H9 (cell line): ENCODE measurements at regions not wholly inside any gene's neighbourhood (a gene's known extent, or its start where the extent isn't known, plus 50 kb on each side); places are given as distances from the start of the nearest gene placed in this dataset.

Source experiments
- DNase-seq: peaks from one replicate; pipeline ENCODE4 v3.0.0-alpha.2; 2017
- H2AFZ ChIP-seq: one replicate; pipeline ENCODE4 v1.6.1; 2013; ENCODE audit warnings: mild to moderate bottlenecking, low read length, control low read depth, moderate library complexity
- H2AK5ac ChIP-seq: 2 replicates; pipeline ENCODE4 v1.6.1; 2013; ENCODE audit warnings: low read length, control low read depth, mixed read lengths; ENCODE audit not compliant: insufficient read length
- H2BK120ac ChIP-seq: one replicate; pipeline ENCODE4 v1.6.1; 2013; ENCODE audit warnings: low read depth, mild to moderate bottlenecking, low read length, control low read depth, inconsistent platforms; ENCODE audit not compliant: poor library complexity, severe bottlenecking
- H2BK12ac ChIP-seq: 2 replicates; pipeline ENCODE4 v1.6.1; 2013; ENCODE audit warnings: low read length, control low read depth, mixed read lengths, low read depth; ENCODE audit not compliant: insufficient read length
- H2BK15ac ChIP-seq: 2 replicates; pipeline ENCODE4 v1.6.1; 2013; ENCODE audit warnings: low read depth, low read length, control low read depth
- H2BK20ac ChIP-seq: one replicate; pipeline ENCODE4 v1.6.1; 2013; ENCODE audit warnings: low read depth, mild to moderate bottlenecking, low read length, control low read depth, inconsistent platforms; ENCODE audit not compliant: poor library complexity, severe bottlenecking
- H2BK5ac ChIP-seq: 2 replicates; pipeline ENCODE4 v1.6.1; 2013; ENCODE audit warnings: low read length, control low read depth, mixed read lengths; ENCODE audit not compliant: insufficient read length
- H3K14ac ChIP-seq: 2 replicates; pipeline ENCODE4 v1.6.1; 2013; ENCODE audit warnings: low read length, control low read depth; ENCODE audit not compliant: insufficient read depth
- H3K18ac ChIP-seq: 2 replicates; pipeline ENCODE4 v1.6.1; 2013; ENCODE audit warnings: low read depth, mild to moderate bottlenecking, mixed read lengths, low read length, control low read depth; ENCODE audit not compliant: insufficient read length
- H3K23ac ChIP-seq: 2 replicates; pipeline ENCODE4 v1.6.1; 2013; ENCODE audit warnings: low read length, control low read depth, mixed read lengths, low read depth; ENCODE audit not compliant: insufficient read length
- H3K23me2 ChIP-seq: 2 replicates; pipeline ENCODE4 v1.6.1; 2013; ENCODE audit warnings: low read depth, mild to moderate bottlenecking, mixed read lengths, low read length, control low read depth; ENCODE audit not compliant: insufficient read length, poor library complexity, severe bottlenecking
- H3K27ac ChIP-seq: 2 replicates; pipeline ENCODE4 v1.5.1; 2013; ENCODE audit warnings: low read length, control low read depth, mixed read lengths, low read depth; ENCODE audit not compliant: insufficient read length
- H3K27me3 ChIP-seq: 2 replicates; pipeline ENCODE4 v1.6.1; 2013; ENCODE audit warnings: low read length, control low read depth, inconsistent platforms; ENCODE audit not compliant: insufficient read depth
- H3K4ac ChIP-seq: 2 replicates; pipeline ENCODE4 v1.6.1; 2013; ENCODE audit warnings: low read depth, mild to moderate bottlenecking, control low read depth, inconsistent platforms, low read length, moderate library complexity
- H3K4me1 ChIP-seq: 2 replicates; pipeline ENCODE4 v1.6.1; 2013; ENCODE audit warnings: low read length, control low read depth, inconsistent platforms; ENCODE audit not compliant: insufficient read depth
- H3K4me2 ChIP-seq: 2 replicates; pipeline ENCODE4 v1.6.1; 2013; ENCODE audit warnings: low read length, control low read depth, mixed read lengths; ENCODE audit not compliant: insufficient read length, insufficient read depth
- H3K56ac ChIP-seq: 2 replicates; pipeline ENCODE4 v1.6.1; 2013; ENCODE audit warnings: low read depth, mild to moderate bottlenecking, mixed read lengths, low read length, control low read depth; ENCODE audit not compliant: insufficient read length
- H3K79me1 ChIP-seq: 2 replicates; pipeline ENCODE4 v1.6.1; 2013; ENCODE audit warnings: low read depth, mild to moderate bottlenecking, moderate library complexity, low read length, control low read depth, inconsistent platforms; ENCODE audit not compliant: insufficient read depth, poor library complexity, severe bottlenecking
- H3K79me2 ChIP-seq: 2 replicates; pipeline ENCODE4 v1.6.1; 2013; ENCODE audit warnings: low read length, control low read depth, inconsistent platforms; ENCODE audit not compliant: insufficient read depth
- H3K9ac ChIP-seq: 2 replicates; pipeline ENCODE4 v1.6.1; 2013; ENCODE audit warnings: low read length, control low read depth, mixed read lengths; ENCODE audit not compliant: insufficient read length; ENCODE audit errors: extremely low read depth
- H3K9me3 ChIP-seq: one replicate; pipeline ENCODE4 v1.6.1; 2013; ENCODE audit warnings: low read depth, low read length, inconsistent platforms; ENCODE audit not compliant: control insufficient read depth
- H3T11ph ChIP-seq: one replicate; pipeline ENCODE4 v1.6.1; 2013; ENCODE audit warnings: mild to moderate bottlenecking, low read length, control low read depth, inconsistent platforms
- H4K20me1 ChIP-seq: one replicate; pipeline ENCODE4 v1.6.1; 2013; ENCODE audit not compliant: control insufficient read depth, insufficient read length, insufficient read depth
- H4K5ac ChIP-seq: 2 replicates; pipeline ENCODE4 v1.6.1; 2013; ENCODE audit warnings: low read depth, mild to moderate bottlenecking, mixed read lengths, low read length, control low read depth; ENCODE audit not compliant: insufficient read length
- H4K8ac ChIP-seq: replicated peaks from 2 replicates; pipeline ENCODE4 v1.6.1; 2013; ENCODE audit warnings: low read length, control low read depth, mixed read lengths, low read depth; ENCODE audit not compliant: insufficient read length
- H4K91ac ChIP-seq: 2 replicates; pipeline ENCODE4 v1.6.1; 2013; ENCODE audit warnings: low read depth, mild to moderate bottlenecking, moderate library complexity, mixed read lengths, low read length, control low read depth; ENCODE audit not compliant: insufficient read length
- H3K27ac Mint-ChIP-seq, 3 experiments: 2 replicates in 2 of 3; 3 replicates in 1 of 3; pipeline ENCODE4 v1.8.0; 2020 to 2021; ENCODE audit warnings: mixed read lengths in 3 of 3, mild to moderate bottlenecking in 1 of 3, moderate library complexity in 1 of 3
- H3K27me3 Mint-ChIP-seq: 2 replicates; pipeline ENCODE4 v1.8.0; 2021; ENCODE audit warnings: low read depth, mild to moderate bottlenecking, moderate library complexity, mixed read lengths
- H3K36me3 Mint-ChIP-seq, 3 experiments: 2 replicates in 2 of 3; 3 replicates in 1 of 3; pipeline ENCODE4 v1.8.0; 2020 to 2021; ENCODE audit warnings: low read depth in 3 of 3, mixed read lengths in 3 of 3; ENCODE audit not compliant: insufficient read depth in 1 of 3
- H3K4me1 Mint-ChIP-seq, 2 experiments: 2 replicates each; pipeline ENCODE4 v1.8.0; 2020; ENCODE audit warnings: mixed read lengths in 2 of 2
- H3K4me3 Mint-ChIP-seq, 2 experiments: 2 replicates in 1 of 2; 3 replicates in 1 of 2; pipeline ENCODE4 v1.8.0; 2020 to 2021; ENCODE audit warnings: mild to moderate bottlenecking in 2 of 2, mixed read lengths in 2 of 2, moderate library complexity in 1 of 2
- H3K9me3 Mint-ChIP-seq, 2 experiments: 2 replicates in 1 of 2; 3 replicates in 1 of 2; pipeline ENCODE4 v1.8.0; 2020; ENCODE audit warnings: mild to moderate bottlenecking in 2 of 2, mixed read lengths in 2 of 2, moderate library complexity in 1 of 2
- WGBS: extraction: QIAGEN DNeasy Blood & Tissue Kit; methylation state at CpG from one replicate; pipeline ENCODE4 v1.1.7; 2013; ENCODE audit warnings: missing lambda C conversion rate, low lambda C conversion rate, mixed read lengths; ENCODE audit not compliant: insufficient read length; ENCODE audit errors: extremely low coverage; 5-methylcytosine and 5-hydroxymethylcytosine counted together
- TF ChIP-seq, protein P1 (sequence below): fragments of 200-600 bp; sonication (generic); conservative IDR thresholded peaks from 3 replicates; pipeline ENCODE4 v1.8.0; 2021; ENCODE audit warnings: antibody characterized with exemption, mild to moderate bottlenecking

DNA sequence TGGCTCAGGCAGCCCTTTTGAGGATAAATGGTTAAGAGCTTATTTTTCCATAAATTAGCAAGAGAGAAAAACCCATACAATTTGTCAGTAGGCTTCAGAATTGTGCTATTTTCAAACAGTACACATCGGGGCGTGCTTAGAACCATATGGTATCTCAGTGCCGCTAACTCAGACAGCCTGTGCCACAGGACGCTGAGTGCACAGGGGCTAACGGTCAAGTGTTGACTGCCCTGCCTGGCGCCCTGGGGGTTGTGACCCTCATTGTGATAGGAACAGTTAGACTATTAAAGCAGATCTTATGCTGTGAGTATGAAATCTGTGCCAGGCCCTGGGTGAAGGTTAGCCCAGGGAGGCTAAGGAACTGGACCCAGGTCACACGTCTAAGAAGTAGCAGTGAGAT lies 1519.7 kb downstream of the BRD1 start:
- no peaks in the 10 kb centered on the region for H3K4me1 ChIP-seq
- no peak overlapping the region for H3K23ac ChIP-seq
- no peak overlapping the region for H3K27ac ChIP-seq
- H3K4ac ChIP-seq: no peak overlapping the region
- no peaks in the 10 kb centered on the region for H3K79me2 ChIP-seq
- H4K91ac ChIP-seq: no peak overlapping the region
- no peak overlapping the region for H2BK12ac ChIP-seq
- no peak for DNase-seq
- H3K9ac ChIP-seq: no peak overlapping the region
- H2BK20ac ChIP-seq: no peak overlapping the region
- no peaks in the 10 kb centered on the region for H3K79me1 ChIP-seq
- peaks cover 6 to 13% of the 10 kb centered on the region in 2 experiments; a peak in 4 of 5 replicates for H3K9me3 Mint-ChIP-seq
- no peaks in the 10 kb centered on the region for H3K27me3 ChIP-seq
- no peak overlapping the region for H2BK120ac ChIP-seq
- peaks cover 20 to 29% of the 10 kb centered on the region in 2 experiments for H3K4me1 Mint-ChIP-seq
- H3K56ac ChIP-seq: no peak overlapping the region
- H2BK5ac ChIP-seq: no peak overlapping the region
- no peak overlapping the region for H3T11ph ChIP-seq
- H3K4me3 Mint-ChIP-seq: no peak overlapping the region
- no CpG with 5 or more reads among the region's 7 CpGs for WGBS
- no peak overlapping the region for H2AK5ac ChIP-seq
- H3K27me3 Mint-ChIP-seq: peaks cover 17% of the 10 kb centered on the region
- peaks cover 2 to 13% (median 3%) of the 10 kb centered on the region in 3 experiments; a peak in 5 of 7 replicates for H3K36me3 Mint-ChIP-seq
- H3K27ac Mint-ChIP-seq: peak overlapping the region in 1 of 3 experiments; percentile 31; a peak in 1 of 7 replicates
- no peak overlapping the region for H2BK15ac ChIP-seq
- no peak overlapping the region for H4K5ac ChIP-seq
- no peaks in the 10 kb centered on the region for H3K23me2 ChIP-seq
- H3K14ac ChIP-seq: no peak overlapping the region
- TF ChIP-seq, protein P1, sequence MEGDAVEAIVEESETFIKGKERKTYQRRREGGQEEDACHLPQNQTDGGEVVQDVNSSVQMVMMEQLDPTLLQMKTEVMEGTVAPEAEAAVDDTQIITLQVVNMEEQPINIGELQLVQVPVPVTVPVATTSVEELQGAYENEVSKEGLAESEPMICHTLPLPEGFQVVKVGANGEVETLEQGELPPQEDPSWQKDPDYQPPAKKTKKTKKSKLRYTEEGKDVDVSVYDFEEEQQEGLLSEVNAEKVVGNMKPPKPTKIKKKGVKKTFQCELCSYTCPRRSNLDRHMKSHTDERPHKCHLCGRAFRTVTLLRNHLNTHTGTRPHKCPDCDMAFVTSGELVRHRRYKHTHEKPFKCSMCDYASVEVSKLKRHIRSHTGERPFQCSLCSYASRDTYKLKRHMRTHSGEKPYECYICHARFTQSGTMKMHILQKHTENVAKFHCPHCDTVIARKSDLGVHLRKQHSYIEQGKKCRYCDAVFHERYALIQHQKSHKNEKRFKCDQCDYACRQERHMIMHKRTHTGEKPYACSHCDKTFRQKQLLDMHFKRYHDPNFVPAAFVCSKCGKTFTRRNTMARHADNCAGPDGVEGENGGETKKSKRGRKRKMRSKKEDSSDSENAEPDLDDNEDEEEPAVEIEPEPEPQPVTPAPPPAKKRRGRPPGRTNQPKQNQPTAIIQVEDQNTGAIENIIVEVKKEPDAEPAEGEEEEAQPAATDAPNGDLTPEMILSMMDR: no peak
- H3K4me2 ChIP-seq: no peak overlapping the region
- H4K8ac ChIP-seq: no peak overlapping the region
- no peaks in the 10 kb centered on the region for H3K9me3 ChIP-seq
- H3K18ac ChIP-seq: no peak overlapping the region
- H2AFZ ChIP-seq: no peak overlapping the region
- no peaks in the 10 kb centered on the region for H4K20me1 ChIP-seq
